C4-2B (cell line): ENCODE measurements at regions not wholly inside any gene's neighbourhood (a gene's known extent, or its start where the extent isn't known, plus 50 kb on each side); places are given as distances from the start of the nearest gene placed in this dataset.

Source experiments
- H3K27ac ChIP-seq: fragments of 450-650 bp; 2 replicates; pipeline ENCODE4 v1.5.1; 2017
- CTCF ChIP-seq: fragments of 450-650 bp; conservative IDR thresholded peaks from 2 replicates; pipeline ENCODE4 v1.5.1; 2017; ENCODE audit warnings: mild to moderate bottlenecking
- ZFX ChIP-seq: fragments of 450-650 bp; IDR thresholded peaks from 2 replicates; pipeline ENCODE4 v1.6.1; 2017

GRCh38 chr18:71842666-71843065 lies 701.5 kb downstream of the CBLN2 start:
- H3K27ac ChIP-seq = no peak overlapping the region
- TF ChIP-seq CTCF = no peak
- TF ChIP-seq ZFX = no peak

GRCh38 chr18:71837547-71837946 lies 706.6 kb downstream of the CBLN2 start:
- no peak for TF ChIP-seq CTCF
- no peak for TF ChIP-seq ZFX
- no peak overlapping the region for H3K27ac ChIP-seq

- TF ChIP-seq CTCF (no peak), ZFX (no peak)
- no peak overlapping the region for H3K27ac ChIP-seq
Observed at GRCh38 chr18:71832946-71833617, 711.1 kb downstream of the CBLN2 start.

GRCh38 chr18:71831039-71831438 lies 713.1 kb downstream of the CBLN2 start:
- H3K27ac ChIP-seq = no peak overlapping the region
- no peak for TF ChIP-seq CTCF
- TF ChIP-seq ZFX = no peak

GRCh38 chr18:71827301-71827700 lies 716.8 kb downstream of the CBLN2 start:
- H3K27ac ChIP-seq = no peak overlapping the region
- TF ChIP-seq CTCF = no peak

- H3K27ac ChIP-seq = no peak overlapping the region
- TF ChIP-seq ZFX (no peak), CTCF (no peak)
Observed at GRCh38 chr18:71815305-71815704, 728.8 kb downstream of the CBLN2 start.

GRCh38 chr18:71809711-71810110 lies 734.4 kb downstream of the CBLN2 start:
- TF ChIP-seq ZFX (no peak), CTCF (no peak)
- H3K27ac ChIP-seq = no peak overlapping the region
